NCI-H2196 treated with DMSO at 0.1 percent for 48 hours (cell line): ENCODE measurements at regions not wholly inside any gene's neighbourhood (a gene's known extent, or its start where the extent isn't known, plus 50 kb on each side); places are given as distances from the start of the nearest gene placed in this dataset.
"Not testable (repeated sequence)": the region's sequence is repeated elsewhere in the genome, so short reads cannot be mapped to it uniquely, and the experiment has no call there.

Experiments
- DNase-seq: peaks from one replicate; lab custom pipeline; 2025; ENCODE audit not compliant: unreplicated experiment; lab: John Stamatoyannopoulos, UW

DNA sequence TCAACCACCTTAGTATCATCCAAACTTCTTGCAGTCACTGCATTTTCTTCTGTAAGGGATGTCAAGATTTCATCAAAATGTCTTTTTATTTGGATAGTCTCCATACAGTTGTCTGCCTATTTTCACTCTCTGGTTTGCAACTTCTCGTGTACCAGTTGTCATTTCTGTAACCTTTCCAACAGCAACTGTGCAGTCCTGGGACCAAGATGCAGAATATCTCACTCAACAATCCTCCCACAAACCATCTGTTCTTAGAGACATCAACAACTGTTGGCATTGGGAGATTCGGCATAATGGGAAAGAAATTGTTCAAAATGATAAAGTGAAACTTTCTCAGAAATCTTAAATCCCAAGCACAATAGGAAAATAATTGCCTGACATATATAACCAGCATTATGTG is 933.6 kb upstream of the SLC39A10 start:
- DNase-seq: no peak

DNA sequence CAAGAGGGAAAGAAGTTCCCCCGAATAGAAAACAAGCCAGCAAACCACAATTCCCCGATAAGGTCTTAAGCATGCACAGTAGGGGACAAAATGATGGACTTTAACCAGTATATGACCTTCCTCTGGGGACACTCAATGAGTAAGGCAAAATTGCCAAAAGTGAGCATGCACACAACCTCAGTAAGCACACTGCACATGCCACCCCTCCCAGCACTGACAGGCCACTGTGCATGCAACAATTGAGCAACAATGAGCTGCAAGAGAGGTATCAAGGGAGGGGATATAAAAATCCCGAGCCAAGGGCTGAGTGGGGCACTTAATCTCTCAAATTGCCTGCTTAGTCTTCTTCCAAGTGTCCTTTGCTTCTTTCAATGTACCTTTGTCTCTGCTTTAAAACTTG is 935.8 kb upstream of the SLC39A10 start:
- no peak for DNase-seq

GRCh38 chr2:194720462-194720861 is 936.6 kb upstream of the SLC39A10 start:
- DNase-seq: no peak

DNA sequence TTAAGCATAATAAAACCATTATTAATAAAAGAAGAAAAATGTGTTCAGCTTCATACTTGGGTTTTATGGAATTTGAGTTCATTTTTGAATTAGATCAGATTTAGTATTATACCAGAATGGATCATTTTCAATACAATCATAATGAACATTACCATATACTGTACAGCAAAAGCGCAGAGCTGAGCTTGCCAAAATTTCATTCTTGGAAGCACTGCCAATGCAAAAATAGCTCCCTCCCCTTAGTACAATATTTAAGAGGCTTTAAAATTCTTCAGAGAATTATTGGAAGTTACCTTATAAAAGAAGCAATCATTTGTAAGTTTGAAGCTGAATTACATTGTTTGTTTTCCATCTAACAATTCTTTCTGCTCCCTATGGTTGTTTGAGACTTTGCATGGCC is 938.1 kb upstream of the SLC39A10 start:
- no peak for DNase-seq

DNA sequence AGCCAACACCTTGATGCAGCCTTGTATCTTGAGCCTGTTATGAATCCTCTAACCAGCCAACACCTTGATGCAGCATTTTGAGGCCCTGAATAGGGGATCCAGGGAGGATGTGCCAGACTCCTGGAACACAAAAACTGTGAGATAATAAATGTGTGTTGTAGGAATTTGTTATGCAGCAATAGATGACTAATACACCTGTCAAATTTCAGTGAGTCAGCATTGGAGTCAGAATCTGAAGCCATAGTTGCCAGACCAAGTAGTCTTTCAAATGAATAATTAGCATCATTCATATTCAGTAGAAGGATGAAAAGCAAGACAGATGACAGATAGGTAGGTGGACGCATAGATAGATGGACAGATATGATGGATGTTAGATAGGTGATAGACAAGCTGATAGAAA is 942.5 kb upstream of the SLC39A10 start:
- DNase-seq: no peak

GRCh38 chr2:194709840-194710239 is 947.2 kb upstream of the SLC39A10 start:
- DNase-seq: no peak

DNA sequence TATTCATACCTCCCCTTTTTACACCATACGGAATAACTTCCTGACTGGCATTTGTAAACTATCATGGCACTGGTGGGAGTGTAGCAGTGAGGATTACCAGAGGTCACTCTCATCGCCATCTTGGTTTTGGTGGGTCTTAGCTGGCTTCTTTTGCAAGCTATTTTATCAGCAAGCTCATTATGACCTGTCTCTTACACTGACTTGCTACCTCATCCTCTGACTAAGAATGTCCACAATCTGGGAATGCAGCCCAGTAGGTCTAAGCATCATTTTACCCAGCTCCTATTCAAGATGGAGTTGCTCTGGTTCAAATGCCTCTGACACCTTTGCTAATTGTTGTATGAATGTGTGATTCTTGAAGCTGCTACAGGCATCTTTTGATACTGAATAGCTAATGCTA is 950.8 kb upstream of the SLC39A10 start:
- DNase-seq: no peak

DNA sequence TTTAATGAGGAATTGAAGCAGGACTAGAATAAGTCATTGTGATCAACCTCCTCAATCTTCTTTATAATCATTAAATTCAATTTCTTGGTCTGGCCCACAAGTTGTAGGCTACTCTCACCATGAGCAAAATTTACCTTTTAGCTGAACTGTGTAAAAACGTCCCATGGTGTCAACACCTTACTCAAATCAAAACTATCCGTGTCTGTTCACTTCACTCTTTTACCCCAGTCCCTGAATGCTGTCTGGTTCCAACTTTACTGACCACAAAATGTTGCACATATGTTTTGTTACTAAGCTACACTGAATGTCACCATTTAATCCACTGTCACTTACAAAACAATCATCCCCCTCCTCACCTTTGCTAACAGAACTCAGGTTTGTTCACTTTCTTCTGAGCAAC is 951.6 kb upstream of the SLC39A10 start:
- DNase-seq: no peak

- DNase-seq: no peak
These were observed 956.3 kb upstream of the SLC39A10 start for GRCh38 chr2:194700726-194701125.

GRCh38 chr2:194700116-194700515 is 956.9 kb upstream of the SLC39A10 start:
- DNase-seq: no peak

DNA sequence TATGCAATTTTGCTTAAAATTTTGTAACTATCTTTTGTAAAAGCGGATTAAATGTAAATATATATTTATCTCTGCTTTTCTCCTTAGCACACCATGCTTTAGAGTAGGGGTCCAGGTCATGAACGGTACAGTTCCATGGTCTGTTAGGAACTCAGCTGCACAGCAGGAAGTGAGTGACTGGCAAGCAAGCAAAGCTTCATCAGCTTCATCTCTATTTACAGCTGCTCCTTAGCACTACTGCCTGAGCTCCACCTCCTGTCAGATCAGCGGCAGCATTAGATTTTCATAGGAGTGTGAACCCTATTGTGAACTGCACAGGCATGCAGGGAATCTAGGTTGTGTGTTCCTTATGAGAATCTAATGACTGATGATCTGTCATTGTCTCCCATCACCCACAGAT is 959.0 kb upstream of the SLC39A10 start:
- no peak for DNase-seq

DNA sequence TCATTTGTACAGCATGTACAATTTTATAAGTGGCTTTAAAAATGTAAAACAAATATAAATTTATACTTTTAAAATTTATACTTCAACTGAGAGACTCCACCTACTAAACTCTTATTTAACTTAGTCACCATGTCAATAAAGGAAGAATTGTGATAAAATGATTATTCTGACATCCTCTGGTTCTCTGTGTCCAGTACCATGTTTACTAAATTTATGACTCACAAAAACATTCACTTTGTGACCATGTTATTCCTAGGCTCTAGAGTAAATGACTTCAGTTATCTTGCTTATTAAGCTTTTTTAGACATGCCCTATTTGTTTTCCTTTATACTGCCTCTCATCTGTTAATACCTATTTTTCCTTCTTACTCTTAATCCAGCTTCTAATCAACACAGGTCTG is 959.6 kb upstream of the SLC39A10 start:
- no peak for DNase-seq

GRCh38 chr2:194696690-194697089 is 960.3 kb upstream of the SLC39A10 start:
- DNase-seq: no peak

GRCh38 chr2:194686569-194686968 is 970.5 kb upstream of the SLC39A10 start:
- DNase-seq: no peak

GRCh38 chr2:194674043-194674442 is 983.0 kb upstream of the SLC39A10 start:
- no peak for DNase-seq

DNA sequence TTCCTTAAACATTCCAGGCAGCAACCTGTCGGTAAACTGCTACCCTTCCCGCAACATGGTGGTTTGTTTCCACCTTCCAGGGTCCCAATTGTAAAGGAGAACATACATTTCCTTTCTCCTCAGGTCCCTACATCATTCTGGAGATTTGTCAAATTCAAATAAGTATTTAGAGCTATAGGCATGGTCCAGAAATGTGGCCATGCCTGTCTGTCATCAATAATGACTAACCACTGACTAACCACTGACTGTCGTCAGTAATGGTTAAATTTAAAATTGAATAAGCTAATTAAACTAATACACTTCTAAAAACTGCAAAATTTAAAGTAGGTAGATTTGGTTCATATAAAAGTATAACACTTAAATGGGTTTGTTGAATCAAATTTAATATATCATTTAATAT is 984.0 kb upstream of the SLC39A10 start:
- DNase-seq: no peak

DNA sequence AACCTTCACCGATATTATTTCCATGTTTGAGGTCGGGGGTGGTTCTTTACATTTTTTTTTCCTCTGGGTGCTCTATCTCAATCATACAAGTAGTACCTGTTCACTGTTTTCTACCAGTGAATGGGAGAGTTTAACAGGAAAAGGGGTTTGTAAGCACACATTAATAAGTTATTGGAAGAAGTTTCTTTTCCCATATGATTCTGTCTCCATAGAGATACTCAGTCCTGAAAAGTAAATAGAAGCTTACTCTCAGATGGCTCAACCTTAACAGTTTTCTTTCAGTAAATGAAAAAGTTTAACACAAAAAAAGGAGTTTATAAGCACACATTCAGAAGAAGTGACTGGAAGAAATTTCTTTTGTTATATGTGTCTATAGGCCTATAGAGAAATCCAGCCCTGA is 995.6 kb upstream of the SLC39A10 start:
- DNase-seq: no peak

DNA sequence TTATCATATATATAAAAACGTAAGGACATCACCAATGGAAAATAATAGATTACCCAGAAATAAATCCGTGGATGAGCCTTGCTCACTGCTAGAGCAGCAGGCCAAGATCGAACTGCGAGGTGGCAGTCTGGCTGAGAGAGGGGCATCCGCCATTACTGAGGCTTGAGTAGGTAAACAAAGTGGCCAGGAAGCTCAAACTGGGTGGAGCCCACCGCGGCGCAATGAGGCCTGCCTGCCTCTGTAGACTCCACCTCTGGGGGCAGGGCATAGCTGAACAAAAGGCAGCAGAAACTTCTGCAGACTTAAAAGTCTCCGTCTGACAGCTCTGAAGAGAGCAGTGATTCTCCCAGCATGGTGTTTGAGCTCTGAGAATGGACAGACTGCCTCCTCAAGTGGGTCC is 1018.0 kb upstream of the SLC39A10 start:
- DNase-seq: not testable (repeated sequence)

DNA sequence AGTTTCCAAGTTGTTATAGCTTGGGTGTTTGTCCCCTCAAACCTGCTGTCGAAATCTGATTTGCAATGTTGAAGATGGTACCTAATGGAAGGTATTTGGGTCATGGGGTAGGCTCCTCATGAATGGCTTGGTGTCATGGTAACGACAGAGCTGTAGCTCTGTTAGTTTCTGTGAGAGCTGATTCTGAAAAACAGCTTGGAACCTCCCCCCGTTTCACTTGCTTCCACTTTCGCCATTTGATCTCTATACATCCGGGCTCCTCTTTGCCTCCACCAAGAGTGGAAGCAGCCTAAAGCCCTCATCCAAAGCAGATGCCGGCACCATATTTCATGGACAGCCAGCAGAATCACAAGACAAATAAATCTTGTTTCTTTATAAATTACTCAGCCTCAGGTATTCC is 1035.1 kb upstream of the SLC39A10 start:
- no peak for DNase-seq

- no peak for DNase-seq
These were observed 1037.7 kb upstream of the SLC39A10 start for GRCh38 chr2:194619366-194619765.

DNA sequence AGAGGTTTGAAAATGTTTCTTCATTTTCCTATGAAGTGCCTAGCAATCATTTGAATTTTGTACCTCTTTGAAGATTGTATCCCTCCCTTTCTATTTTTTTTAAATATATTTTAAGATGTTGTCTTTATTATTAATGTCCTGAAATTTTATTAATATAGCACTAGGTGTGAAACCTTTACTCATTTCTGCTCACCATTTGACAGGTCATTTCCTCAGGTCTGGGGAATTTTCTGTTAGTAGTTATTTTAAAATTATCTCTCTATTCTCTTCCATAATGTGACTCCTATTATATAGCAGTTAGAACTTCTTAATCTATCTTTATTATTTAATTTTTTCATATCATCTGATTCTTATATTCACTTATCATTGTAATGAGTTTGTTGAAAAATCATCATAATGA is 1038.6 kb upstream of the SLC39A10 start:
- DNase-seq: no peak

DNA sequence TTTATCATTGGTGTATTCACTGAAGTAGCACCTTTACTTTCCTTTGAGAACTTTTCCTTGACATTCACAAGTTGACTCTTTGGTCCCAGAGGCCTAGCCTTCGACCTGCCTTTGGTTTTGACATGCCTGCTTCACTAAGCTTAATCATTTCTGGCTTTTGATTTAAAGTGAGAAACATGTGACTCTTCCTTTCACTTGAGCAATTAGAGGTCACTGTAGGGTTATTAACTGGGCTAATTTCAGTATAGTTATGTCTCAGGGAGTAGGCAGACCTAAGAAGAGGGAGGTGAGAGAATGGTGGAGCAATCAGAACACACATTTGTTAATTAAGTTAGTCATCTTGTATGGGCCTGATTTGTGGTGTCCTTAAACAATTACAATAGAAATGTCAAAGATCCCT is 1040.7 kb upstream of the SLC39A10 start:
- DNase-seq: no peak

GRCh38 chr2:194610297-194610696 is 1046.7 kb upstream of the SLC39A10 start:
- no peak for DNase-seq

DNA sequence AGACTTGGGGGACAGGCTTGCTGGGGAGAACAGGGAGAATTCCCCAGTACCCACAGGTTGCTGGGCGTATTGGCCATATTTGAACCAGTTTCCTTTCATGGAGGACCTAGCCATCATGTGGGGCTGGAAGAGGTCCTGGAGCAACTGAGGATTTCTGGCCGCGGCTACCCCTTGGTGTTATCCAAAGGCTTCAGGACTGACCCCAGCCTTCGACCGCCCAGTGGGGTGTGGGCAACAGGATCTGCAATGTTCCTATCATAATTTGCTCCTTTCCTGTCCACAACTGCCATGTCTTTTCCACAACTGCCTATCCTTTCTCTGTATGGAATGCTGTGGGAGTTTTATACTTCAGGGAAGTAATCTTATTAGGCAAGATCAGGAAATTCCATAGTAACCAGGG is 1053.6 kb upstream of the SLC39A10 start:
- no peak for DNase-seq
